ENCODE measurements at regions not wholly inside any gene's neighbourhood (a gene's known extent, or its start where the extent isn't known, plus 50 kb on each side); places are given as distances from the start of the nearest gene placed in this dataset.

DNA sequence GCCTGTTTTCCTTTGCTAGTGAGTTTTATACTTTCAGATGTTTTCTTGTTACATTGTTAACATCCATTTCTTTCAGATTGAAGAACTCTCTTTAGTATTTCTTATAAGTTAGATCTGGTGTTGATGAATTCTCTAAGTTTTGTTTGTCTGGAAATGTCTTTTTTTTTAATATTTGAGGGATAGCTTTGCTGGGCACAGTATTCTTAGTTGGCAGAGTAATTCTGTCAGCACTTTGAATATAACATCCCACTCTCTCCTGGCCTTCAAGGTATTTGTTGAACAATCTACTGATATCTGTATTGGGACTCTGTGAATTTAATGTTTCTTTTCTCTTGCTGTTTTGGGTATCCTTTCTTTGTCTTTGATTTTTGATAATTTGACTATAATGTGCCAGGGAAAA, 79.4 kb upstream of the UST start:
- CTCF ChIA-PET: no interaction called here

More for the DNA sequence above, 79.4 kb upstream of the UST start:
- H3K4me3 ChIP-seq (replicated peaks in 1 of 2; ENCODE audit: low read depth in 1 of 2, low read length in 2 of 2): no peak overlapping the region
- no peaks in the 10 kb centered on the region for H3K79me2 ChIP-seq (ENCODE audit: insufficient read depth, low read length)
- no peaks in the 10 kb centered on the region for H3K4me1 ChIP-seq (ENCODE audit: control insufficient read depth in 1 of 2, insufficient read depth in 2 of 2, low read length in 2 of 2)
- BruUV-seq (replicated peaks): no TSS peak
- DNase-seq (ENCODE audit: low read depth, low spot score) (no peak), ATAC-seq (no peak)
- peaks cover 0 to 11% of the 10 kb centered on the region in 2 experiments; a peak in 1 of 4 replicates for H3K9me3 ChIP-seq (ENCODE audit: control insufficient read depth in 1 of 2, insufficient read depth in 1 of 2, low read depth in 1 of 2, low read length in 2 of 2)
- H3K27ac ChIP-seq (ENCODE audit: low read depth, low read length): no peak overlapping the region
- no peaks in the 10 kb centered on the region for H3K9me2 ChIP-seq (ENCODE audit: insufficient read depth)
- no peaks in the 10 kb centered on the region for H3K36me3 ChIP-seq (ENCODE audit: control insufficient read depth in 1 of 2, insufficient read depth in 2 of 2, low read length in 2 of 2)
- ChIA-PET RAD21 (ENCODE audit: low non-redundant PET in 1 of 2, low total read pairs in 2 of 2, uncharacterized antibody in 2 of 2, unreplicated experiment in 2 of 2) (no interaction called here), POLR2A (no interaction called here)
- no peak overlapping the region for H3K4me2 ChIP-seq (ENCODE audit: low read length)
- intact Hi-C loops (cut with micrococcal nuclease): no loop called here
- H3K27me3 ChIP-seq (ENCODE audit: insufficient read depth, low read length): no peaks in the 10 kb centered on the region
- no peak overlapping the region for H3K9ac ChIP-seq (ENCODE audit: low read length)
- H2AFZ ChIP-seq (ENCODE audit: low read depth, low read length, poor library complexity, severe bottlenecking): no peak overlapping the region
- H4K20me1 ChIP-seq (ENCODE audit: insufficient read depth): no peaks in the 10 kb centered on the region
- TF ChIP-seq FOSL1 (IDR thresholded peaks at IDR 0.05; ENCODE audit: low read depth) (no peak), EGR1 (IDR thresholded peaks at IDR 0.05; ENCODE audit: low read depth) (no peak), JUND (IDR thresholded peaks at IDR 0.05) (no peak), ELF1 (IDR thresholded peaks at IDR 0.05; ENCODE audit: borderline replicate concordance, low read depth) (no peak), TCF7L2 (IDR thresholded peaks at IDR 0.05; ENCODE audit: borderline replicate concordance, extremely low read depth, insufficient read depth, insufficient read length) (no peak), EZH2phosphoT487 (IDR thresholded peaks at IDR 0.05; ENCODE audit: borderline replicate concordance) (no peak), SIN3A (IDR thresholded peaks at IDR 0.05; ENCODE audit: low read depth) (no peak), ZNF274 (IDR thresholded peaks at IDR 0.05; ENCODE audit: low read depth, low read length) (no peak), POLR2AphosphoS5 (IDR thresholded peaks at IDR 0.05; ENCODE audit: low read depth, low read length) (no peak), YY1 (IDR thresholded peaks at IDR 0.05; ENCODE audit: extremely low read depth, insufficient replicate concordance, low read depth, low read length) (no peak), SP1 (IDR thresholded peaks at IDR 0.05; ENCODE audit: low read depth) (no peak), POLR2A (IDR thresholded peaks at IDR 0.05; ENCODE audit: borderline replicate concordance, extremely low read depth, insufficient read depth, insufficient read length) (no peak), ZFX (IDR thresholded peaks at IDR 0.05) (no peak), SRF (IDR thresholded peaks at IDR 0.05; ENCODE audit: low read depth) (no peak), EZH2 (IDR thresholded peaks at IDR 0.05) (no peak)
- TF ChIP-seq, protein P1, sequence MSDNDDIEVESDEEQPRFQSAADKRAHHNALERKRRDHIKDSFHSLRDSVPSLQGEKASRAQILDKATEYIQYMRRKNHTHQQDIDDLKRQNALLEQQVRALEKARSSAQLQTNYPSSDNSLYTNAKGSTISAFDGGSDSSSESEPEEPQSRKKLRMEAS (IDR thresholded peaks at IDR 0.05): no peak
- TF ChIP-seq, protein P2, sequence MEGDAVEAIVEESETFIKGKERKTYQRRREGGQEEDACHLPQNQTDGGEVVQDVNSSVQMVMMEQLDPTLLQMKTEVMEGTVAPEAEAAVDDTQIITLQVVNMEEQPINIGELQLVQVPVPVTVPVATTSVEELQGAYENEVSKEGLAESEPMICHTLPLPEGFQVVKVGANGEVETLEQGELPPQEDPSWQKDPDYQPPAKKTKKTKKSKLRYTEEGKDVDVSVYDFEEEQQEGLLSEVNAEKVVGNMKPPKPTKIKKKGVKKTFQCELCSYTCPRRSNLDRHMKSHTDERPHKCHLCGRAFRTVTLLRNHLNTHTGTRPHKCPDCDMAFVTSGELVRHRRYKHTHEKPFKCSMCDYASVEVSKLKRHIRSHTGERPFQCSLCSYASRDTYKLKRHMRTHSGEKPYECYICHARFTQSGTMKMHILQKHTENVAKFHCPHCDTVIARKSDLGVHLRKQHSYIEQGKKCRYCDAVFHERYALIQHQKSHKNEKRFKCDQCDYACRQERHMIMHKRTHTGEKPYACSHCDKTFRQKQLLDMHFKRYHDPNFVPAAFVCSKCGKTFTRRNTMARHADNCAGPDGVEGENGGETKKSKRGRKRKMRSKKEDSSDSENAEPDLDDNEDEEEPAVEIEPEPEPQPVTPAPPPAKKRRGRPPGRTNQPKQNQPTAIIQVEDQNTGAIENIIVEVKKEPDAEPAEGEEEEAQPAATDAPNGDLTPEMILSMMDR (IDR thresholded peaks at IDR 0.05 in 2 of 3, conservative IDR thresholded peaks at IDR 0.05 in 1 of 3; ENCODE audit: borderline replicate concordance in 1 of 3, insufficient read depth in 1 of 3, low read depth in 2 of 3, low read length in 2 of 3): no peak
- TF ChIP-seq, protein P3, sequence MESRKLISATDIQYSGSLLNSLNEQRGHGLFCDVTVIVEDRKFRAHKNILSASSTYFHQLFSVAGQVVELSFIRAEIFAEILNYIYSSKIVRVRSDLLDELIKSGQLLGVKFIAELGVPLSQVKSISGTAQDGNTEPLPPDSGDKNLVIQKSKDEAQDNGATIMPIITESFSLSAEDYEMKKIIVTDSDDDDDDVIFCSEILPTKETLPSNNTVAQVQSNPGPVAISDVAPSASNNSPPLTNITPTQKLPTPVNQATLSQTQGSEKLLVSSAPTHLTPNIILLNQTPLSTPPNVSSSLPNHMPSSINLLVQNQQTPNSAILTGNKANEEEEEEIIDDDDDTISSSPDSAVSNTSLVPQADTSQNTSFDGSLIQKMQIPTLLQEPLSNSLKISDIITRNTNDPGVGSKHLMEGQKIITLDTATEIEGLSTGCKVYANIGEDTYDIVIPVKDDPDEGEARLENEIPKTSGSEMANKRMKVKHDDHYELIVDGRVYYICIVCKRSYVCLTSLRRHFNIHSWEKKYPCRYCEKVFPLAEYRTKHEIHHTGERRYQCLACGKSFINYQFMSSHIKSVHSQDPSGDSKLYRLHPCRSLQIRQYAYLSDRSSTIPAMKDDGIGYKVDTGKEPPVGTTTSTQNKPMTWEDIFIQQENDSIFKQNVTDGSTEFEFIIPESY (IDR thresholded peaks at IDR 0.05; ENCODE audit: extremely low read depth, insufficient replicate concordance, low read length): no peak
